Stimulated activated CD8-positive, alpha-beta memory T cell treated with anti-CD3 and anti-CD28 coated beads, Interleukin-15, amount 100 ng/mL, for 48 hours (primary cell): ENCODE measurements at regions not wholly inside any gene's neighbourhood (a gene's known extent, or its start where the extent isn't known, plus 50 kb on each side); places are given as distances from the start of the nearest gene placed in this dataset.
"Not testable (repeated sequence)": the region's sequence is repeated elsewhere in the genome, so short reads cannot be mapped to it uniquely, and the experiment has no call there.

Source experiments
- DNase-seq, 2 donors: peaks; one replicate each; pipeline ENCODE4 v3.0.0-alpha.2; 2020; ENCODE audit warnings: low read depth in 2 of 2

- no peak for DNase-seq
Observed at GRCh38 chr5:130724658-130725057, 440.4 kb downstream of the HINT1 start.

- DNase-seq, result no peak
Observed at GRCh38 chr5:130720355-130720754, 444.7 kb downstream of the HINT1 start.

- DNase-seq, result no peak
Observed at GRCh38 chr5:130715541-130715940, 449.5 kb downstream of the HINT1 start.

GRCh38 chr5:130714200-130714599 lies 450.9 kb downstream of the HINT1 start:
- no peak for DNase-seq

GRCh38 chr5:130712324-130712723 lies 452.7 kb downstream of the HINT1 start:
- DNase-seq, result no peak

GRCh38 chr5:130710596-130710995 lies 454.5 kb downstream of the HINT1 start:
- DNase-seq, result no peak

- no peak for DNase-seq
Observed at GRCh38 chr5:130708754-130709153, 456.3 kb downstream of the HINT1 start.

GRCh38 chr5:130706696-130707095 lies 458.4 kb downstream of the HINT1 start:
- no peak for DNase-seq

- DNase-seq, result no peak
Observed at GRCh38 chr5:130705368-130705767, 459.7 kb downstream of the HINT1 start.

- no peak for DNase-seq
Observed at GRCh38 chr5:130693509-130693908, 471.5 kb downstream of the HINT1 start.

- DNase-seq, result no peak
Observed at GRCh38 chr5:130692770-130693169, 472.3 kb downstream of the HINT1 start.

- DNase-seq, result no peak
Observed at GRCh38 chr5:130689831-130690230, 475.2 kb downstream of the HINT1 start.

- DNase-seq, result no peak
Observed at GRCh38 chr5:130687085-130687733, 477.8 kb downstream of the HINT1 start.

- no peak for DNase-seq
Observed at GRCh38 chr5:130678637-130679036, 486.4 kb downstream of the HINT1 start.

- DNase-seq, result no peak
Observed at GRCh38 chr5:130666462-130666861, 498.6 kb downstream of the HINT1 start.

GRCh38 chr5:130652176-130652575 lies 512.9 kb downstream of the HINT1 start:
- DNase-seq, result no peak

GRCh38 chr5:130651440-130651839 lies 513.6 kb downstream of the HINT1 start:
- no peak for DNase-seq

GRCh38 chr5:130643321-130643720 lies 521.7 kb downstream of the HINT1 start:
- no peak for DNase-seq

GRCh38 chr5:130642461-130642860 lies 522.6 kb downstream of the HINT1 start:
- DNase-seq, result no peak

GRCh38 chr5:130627145-130627544 lies 537.9 kb downstream of the HINT1 start:
- no peak for DNase-seq

- DNase-seq, result no peak
Observed at GRCh38 chr5:130624805-130625204, 540.3 kb downstream of the HINT1 start.

GRCh38 chr5:130616161-130616560 lies 548.9 kb downstream of the HINT1 start:
- no peak for DNase-seq

- DNase-seq, result no peak
Observed at GRCh38 chr5:130605234-130605633, 559.8 kb downstream of the HINT1 start.

- DNase-seq, result not testable (repeated sequence)
Observed at GRCh38 chr5:130596647-130597046, 568.4 kb downstream of the HINT1 start.
